ENCODE measurements at regions not wholly inside any gene's neighbourhood (a gene's known extent, or its start where the extent isn't known, plus 50 kb on each side); places are given as distances from the start of the nearest gene placed in this dataset.

DNA sequence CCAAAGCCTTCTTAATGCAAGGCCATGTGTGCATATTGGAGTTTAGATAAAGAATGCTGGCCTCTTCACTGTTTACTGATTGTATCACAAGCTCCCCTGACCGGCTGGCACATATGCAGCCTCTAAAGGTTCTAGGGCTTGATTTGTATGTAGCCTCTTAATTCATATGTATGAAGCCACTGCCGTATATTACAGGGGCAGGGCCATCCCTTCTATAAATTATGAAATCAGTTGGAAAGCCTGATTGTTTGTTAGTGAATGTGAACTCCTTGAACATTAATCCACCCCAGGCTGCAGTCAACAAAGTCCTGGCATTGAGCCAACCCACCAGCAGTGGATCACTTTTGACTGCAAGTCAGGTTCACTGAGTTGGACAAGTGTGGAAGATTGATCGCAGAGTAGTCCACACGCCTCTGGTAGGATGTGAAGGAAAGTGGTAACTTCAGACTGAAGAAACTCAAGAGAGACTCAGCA is 61.6 kb upstream of the PARD3B start:
- DNase-seq = no peak
- no peaks in the 10 kb centered on the region for H3K27me3 ChIP-seq (ENCODE audit: low read depth)
- TF ChIP-seq CTCF (IDR thresholded peaks at IDR 0.05) = no peak
- intact Hi-C loops (cut with DNase I) = no loop called here
- no peak overlapping the region for H3K4me3 ChIP-seq
- H3K27ac ChIP-seq = no peak overlapping the region
- no peak for ATAC-seq
- H3K9me3 ChIP-seq = no peaks in the 10 kb centered on the region
- no peaks in the 10 kb centered on the region for H3K4me1 ChIP-seq
- no peaks in the 10 kb centered on the region for H3K36me3 ChIP-seq

- DNase-seq = no peak
- ATAC-seq = no peak
- no peak for TF ChIP-seq CTCF (IDR thresholded peaks at IDR 0.05)
- intact Hi-C loops (cut with DNase I) = no loop called here
- no peaks in the 10 kb centered on the region for H3K9me3 ChIP-seq
- no peak overlapping the region for H3K4me3 ChIP-seq
- no peaks in the 10 kb centered on the region for H3K36me3 ChIP-seq
- H3K27me3 ChIP-seq (ENCODE audit: low read depth) = no peaks in the 10 kb centered on the region
- no peak overlapping the region for H3K27ac ChIP-seq
- no peaks in the 10 kb centered on the region for H3K4me1 ChIP-seq
Measured at GRCh38 chr2:204486321-204486720, 59.0 kb upstream of the PARD3B start.

- Histone ChIP-seq H3K36me3 (no peaks in the 10 kb centered on the region), H3K27ac (no peak overlapping the region), H3K4me1 (no peaks in the 10 kb centered on the region), H3K27me3 (ENCODE audit: low read depth) (no peaks in the 10 kb centered on the region), H3K4me3 (no peak overlapping the region), H3K9me3 (no peaks in the 10 kb centered on the region)
- ATAC-seq = no peak
- no peak for DNase-seq
- no peak for TF ChIP-seq CTCF (IDR thresholded peaks at IDR 0.05)
- intact Hi-C loops (cut with DNase I) = no loop called here
Measured at GRCh38 chr2:204486805-204487204, 58.5 kb upstream of the PARD3B start.

GRCh38 chr2:204487447-204488229 is 57.6 kb upstream of the PARD3B start:
- ATAC-seq (no peak), DNase-seq (no peak)
- H3K27ac ChIP-seq = no peak overlapping the region
- H3K36me3 ChIP-seq = no peaks in the 10 kb centered on the region
- no peak for TF ChIP-seq CTCF (IDR thresholded peaks at IDR 0.05)
- intact Hi-C loops (cut with DNase I) = no loop called here
- H3K9me3 ChIP-seq = no peaks in the 10 kb centered on the region
- no peaks in the 10 kb centered on the region for H3K4me1 ChIP-seq
- H3K4me3 ChIP-seq = no peak overlapping the region
- no peaks in the 10 kb centered on the region for H3K27me3 ChIP-seq (ENCODE audit: low read depth)

- Histone ChIP-seq H3K36me3 (no peaks in the 10 kb centered on the region), H3K27ac (no peak overlapping the region), H3K4me1 (no peaks in the 10 kb centered on the region), H3K27me3 (ENCODE audit: low read depth) (no peaks in the 10 kb centered on the region), H3K9me3 (no peaks in the 10 kb centered on the region), H3K4me3 (no peak overlapping the region)
- no peak for DNase-seq
- ATAC-seq = no peak
- intact Hi-C loops (cut with DNase I) = no loop called here
- TF ChIP-seq CTCF (IDR thresholded peaks at IDR 0.05) = no peak
Measured at GRCh38 chr2:204491528-204491927, 53.7 kb upstream of the PARD3B start.
